GM12872 (cell line): ENCODE measurements at regions not wholly inside any gene's neighbourhood (a gene's known extent, or its start where the extent isn't known, plus 50 kb on each side); places are given as distances from the start of the nearest gene placed in this dataset.

Experiments used
- TF ChIP-seq, protein P1 (sequence below): IDR thresholded peaks from 3 replicates; pipeline ENCODE4 v1.5.1; 2011; ENCODE audit warnings: low read depth, mild to moderate bottlenecking, low read length, moderate library complexity; ENCODE audit not compliant: insufficient read depth

DNA sequence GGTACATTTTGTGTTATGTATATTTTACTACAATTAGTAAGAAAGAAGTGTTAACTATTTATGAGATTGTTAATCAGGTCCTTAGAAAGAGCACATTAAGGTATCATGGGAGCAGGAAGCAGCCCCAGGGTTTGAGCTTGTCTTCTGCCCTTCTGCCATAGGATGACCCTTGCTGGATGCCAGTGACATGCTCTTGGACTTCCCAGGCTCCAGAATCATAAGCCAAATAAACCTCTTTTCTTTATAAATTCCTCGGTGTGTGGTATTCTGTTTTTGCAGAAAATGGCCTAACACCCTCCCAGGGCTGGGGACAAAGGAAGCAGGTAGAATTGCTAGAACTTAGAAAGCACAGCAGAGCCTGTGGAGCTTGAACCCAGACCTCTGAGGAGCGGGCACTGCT, 164.7 kb downstream of the VRK1 start:
- TF ChIP-seq, protein P1, sequence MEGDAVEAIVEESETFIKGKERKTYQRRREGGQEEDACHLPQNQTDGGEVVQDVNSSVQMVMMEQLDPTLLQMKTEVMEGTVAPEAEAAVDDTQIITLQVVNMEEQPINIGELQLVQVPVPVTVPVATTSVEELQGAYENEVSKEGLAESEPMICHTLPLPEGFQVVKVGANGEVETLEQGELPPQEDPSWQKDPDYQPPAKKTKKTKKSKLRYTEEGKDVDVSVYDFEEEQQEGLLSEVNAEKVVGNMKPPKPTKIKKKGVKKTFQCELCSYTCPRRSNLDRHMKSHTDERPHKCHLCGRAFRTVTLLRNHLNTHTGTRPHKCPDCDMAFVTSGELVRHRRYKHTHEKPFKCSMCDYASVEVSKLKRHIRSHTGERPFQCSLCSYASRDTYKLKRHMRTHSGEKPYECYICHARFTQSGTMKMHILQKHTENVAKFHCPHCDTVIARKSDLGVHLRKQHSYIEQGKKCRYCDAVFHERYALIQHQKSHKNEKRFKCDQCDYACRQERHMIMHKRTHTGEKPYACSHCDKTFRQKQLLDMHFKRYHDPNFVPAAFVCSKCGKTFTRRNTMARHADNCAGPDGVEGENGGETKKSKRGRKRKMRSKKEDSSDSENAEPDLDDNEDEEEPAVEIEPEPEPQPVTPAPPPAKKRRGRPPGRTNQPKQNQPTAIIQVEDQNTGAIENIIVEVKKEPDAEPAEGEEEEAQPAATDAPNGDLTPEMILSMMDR = no peak

DNA sequence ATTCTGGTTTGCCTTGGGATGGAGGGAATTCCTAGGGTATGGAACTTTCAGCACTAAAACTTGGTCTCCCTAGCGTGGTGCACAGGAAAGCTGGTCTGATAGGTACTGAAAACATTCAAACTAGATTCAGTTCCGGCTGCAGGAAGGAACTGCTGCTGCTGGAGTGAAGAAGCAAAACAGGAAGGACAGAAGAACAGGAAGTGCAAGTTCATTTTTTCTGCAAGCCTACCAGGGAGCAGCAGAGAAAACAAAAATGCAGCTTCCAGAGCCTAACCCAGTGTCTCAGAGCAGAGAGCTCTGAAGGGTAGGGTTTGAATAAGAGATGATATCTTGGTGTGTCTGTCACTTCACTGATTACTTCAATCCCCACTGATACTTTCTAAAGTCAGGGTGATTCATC, 165.2 kb downstream of the VRK1 start:
- TF ChIP-seq, protein P1 = no peak

DNA sequence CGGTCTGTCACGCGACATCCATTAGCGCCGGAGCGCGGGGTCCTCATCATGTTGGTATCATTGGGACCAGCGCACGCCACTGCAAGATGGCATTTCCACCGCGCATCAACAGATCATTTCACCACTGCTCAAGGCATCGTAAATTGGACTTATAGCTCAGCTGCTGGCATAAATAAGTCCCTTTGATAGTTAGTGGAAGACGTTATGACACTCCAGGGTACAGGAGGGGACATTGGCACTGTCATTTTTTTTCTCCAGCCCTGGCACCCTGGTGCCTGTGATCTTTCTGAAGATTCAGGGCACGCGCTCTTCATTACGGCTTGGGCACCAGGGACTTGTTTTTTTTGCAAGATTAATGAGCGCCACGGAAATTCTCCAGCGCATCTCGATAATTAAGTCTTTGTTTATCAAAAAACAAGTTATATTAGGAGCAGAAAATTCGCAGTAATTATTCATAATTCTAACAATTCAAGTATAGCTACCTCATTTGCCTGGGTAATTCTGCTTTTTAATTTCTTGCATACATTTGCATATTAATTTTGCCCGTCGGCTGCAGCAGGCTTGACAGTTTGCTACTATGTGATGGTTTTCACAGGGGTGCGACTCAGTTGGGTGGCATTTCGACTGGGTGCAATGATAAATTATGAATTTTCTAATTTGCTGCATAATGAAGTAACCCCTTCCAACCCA, 167.7 kb downstream of the VRK1 start:
- TF ChIP-seq, protein P1 = no peak

DNA sequence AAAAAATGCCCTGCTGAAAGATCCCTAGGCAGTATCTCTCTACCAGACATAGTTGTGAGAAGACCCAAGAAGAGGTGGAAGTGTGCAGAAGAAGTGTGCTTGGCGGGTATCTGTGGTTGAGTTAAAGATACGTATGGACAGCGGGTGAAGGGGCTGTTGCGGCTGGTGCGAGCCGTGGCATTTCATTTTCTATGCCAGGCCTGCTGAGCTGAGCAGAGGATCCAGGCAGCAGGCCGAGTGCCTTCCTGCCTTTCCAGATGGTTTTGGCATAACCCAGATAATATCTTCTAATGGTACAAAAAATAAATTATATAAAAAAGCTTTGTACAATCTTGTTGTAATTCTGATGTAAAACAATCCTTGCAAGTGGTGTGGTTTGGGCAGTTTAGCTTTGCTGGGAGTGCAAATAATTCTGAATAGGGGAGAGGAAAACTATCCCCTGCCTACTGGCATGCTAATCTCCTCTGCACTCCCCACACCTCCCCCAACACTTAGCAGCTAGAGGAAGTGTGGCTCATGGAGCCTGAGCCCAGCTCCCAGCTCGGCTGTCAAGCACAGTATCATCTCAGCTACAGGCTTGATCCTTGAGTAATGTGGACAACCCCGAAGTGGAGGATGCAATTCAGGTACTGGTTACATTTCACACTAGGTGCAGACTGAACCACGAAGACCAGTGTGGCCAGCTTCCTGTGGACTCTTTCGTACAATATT, 168.9 kb downstream of the VRK1 start:
- TF ChIP-seq, protein P1 = no peak

DNA sequence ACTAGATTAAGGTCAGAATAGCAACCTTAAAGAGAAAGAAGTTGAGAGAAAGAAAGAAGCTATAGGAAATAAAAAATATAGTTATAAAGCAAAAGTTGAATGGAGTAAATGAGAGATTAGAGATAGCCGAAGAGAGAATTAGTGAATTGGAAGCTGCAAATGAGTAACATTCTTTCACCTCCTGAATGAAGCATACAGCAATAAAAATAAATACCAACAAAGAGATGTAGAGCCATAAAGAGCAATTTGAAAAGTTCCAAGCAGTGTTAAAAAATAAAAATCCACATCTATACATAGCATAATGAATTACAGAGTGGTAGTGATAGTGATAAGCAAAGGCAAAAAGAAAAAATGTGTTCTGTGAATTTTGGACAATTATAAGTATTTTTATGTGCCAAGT, 177.9 kb downstream of the VRK1 start:
- TF ChIP-seq, protein P1 = no peak

DNA sequence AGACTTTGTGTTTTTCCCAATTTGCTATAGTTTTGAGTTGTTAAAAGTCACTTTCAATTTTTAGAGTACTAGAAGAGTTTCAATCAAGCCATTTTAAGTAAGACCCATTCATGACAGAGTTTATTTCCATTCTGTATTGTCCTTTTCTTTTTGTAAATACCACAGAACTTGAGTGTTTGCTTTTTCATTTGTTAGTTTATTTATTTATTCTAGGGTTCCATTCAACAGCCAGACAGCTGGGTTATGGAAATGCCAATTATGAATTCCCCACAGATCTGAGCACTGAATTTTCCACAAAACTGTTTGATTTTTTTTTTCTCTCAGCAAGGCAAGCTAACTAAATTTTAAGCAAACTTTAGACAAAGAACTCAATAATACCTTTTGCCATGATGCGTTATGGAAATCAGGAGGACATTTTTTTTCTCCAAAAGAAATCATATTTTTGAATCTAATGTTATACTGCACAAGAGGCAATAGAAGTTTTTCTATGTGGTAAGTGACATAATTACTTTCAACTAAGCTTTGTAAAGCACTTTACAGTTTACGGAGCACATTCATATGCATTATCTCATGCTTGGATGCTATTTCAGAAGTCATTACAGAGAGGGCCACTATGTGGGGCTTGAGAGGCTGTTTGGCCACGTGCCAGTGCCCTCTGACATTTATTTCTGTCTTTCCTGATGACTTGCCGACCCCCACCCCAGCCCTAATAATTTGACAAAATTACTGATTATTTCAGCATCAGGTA, 181.5 kb downstream of the VRK1 start:
- TF ChIP-seq, protein P1 = no peak

DNA sequence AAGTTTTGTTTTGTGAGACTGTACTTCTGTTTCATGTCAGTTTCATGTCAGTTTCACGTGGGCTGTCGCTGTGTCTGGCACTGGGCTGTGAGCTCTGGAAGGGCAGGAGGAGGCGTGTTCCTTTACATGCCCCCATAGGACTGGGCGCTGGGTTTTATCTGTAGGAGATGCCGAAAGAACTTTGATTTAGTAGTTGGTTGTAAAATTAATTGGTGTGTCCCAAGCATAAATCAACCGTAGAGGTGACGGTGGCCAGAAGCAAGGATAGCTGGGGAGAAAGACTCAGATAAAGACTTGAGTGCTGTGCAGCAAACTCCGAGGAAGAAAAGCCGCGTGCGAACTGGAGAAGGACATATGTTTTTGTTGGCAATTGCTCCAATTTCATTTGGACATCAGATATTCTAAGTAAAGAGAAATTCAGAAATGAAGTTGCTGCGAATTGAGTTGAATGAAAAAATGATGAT, 182.5 kb downstream of the VRK1 start:
- TF ChIP-seq, protein P1 = no peak
